ENCODE measurements at regions not wholly inside any gene's neighbourhood (a gene's known extent, or its start where the extent isn't known, plus 50 kb on each side); places are given as distances from the start of the nearest gene placed in this dataset.
A peak's percentile ranks its signal among the peaks of the same experiment; 100 is the strongest.

GRCh38 chr3:18066899-18067582, 324.6 kb upstream of the TBC1D5 start:
- no peak for DNase-seq

GRCh38 chr3:18064586-18064985, 322.2 kb upstream of the TBC1D5 start:
- intact Hi-C loops (cut with DNase I): no loop called here
- DNase-seq: peak in 10 of 42 donors; percentile 2 to 55 (median 20)

More at GRCh38 chr3:18066899-18067582, 324.6 kb upstream of the TBC1D5 start:
- intact Hi-C loops (cut with DNase I): no loop called here

- intact Hi-C loops (cut with DNase I): no loop called here
- no peak for DNase-seq
Measured at GRCh38 chr3:18062657-18063025, 320.2 kb upstream of the TBC1D5 start.

- intact Hi-C loops (cut with DNase I): no loop called here
- no peak for DNase-seq
Measured at GRCh38 chr3:18061737-18062656, 319.6 kb upstream of the TBC1D5 start.

- DNase-seq: no peak
- intact Hi-C loops (cut with DNase I): no loop called here
Measured at GRCh38 chr3:18058666-18059065, 316.2 kb upstream of the TBC1D5 start.

GRCh38 chr3:18057471-18058091, 315.1 kb upstream of the TBC1D5 start:
- intact Hi-C loops (cut with DNase I): no loop called here
- no peak for DNase-seq

- intact Hi-C loops (cut with DNase I): no loop called here
- DNase-seq: no peak
Measured at GRCh38 chr3:18054625-18055024, 312.2 kb upstream of the TBC1D5 start.

- DNase-seq: no peak
- intact Hi-C loops (cut with DNase I): no loop called here
Measured at GRCh38 chr3:18051306-18051705, 308.9 kb upstream of the TBC1D5 start.

- DNase-seq: peak in 3 of 42 donors; percentile 2 to 40 (median 7)
- intact Hi-C loops (cut with DNase I): no loop called here
Measured at GRCh38 chr3:18049096-18049495, 306.7 kb upstream of the TBC1D5 start.

GRCh38 chr3:18047052-18047451, 304.6 kb upstream of the TBC1D5 start:
- DNase-seq: no peak
- intact Hi-C loops (cut with DNase I): no loop called here

- intact Hi-C loops (cut with DNase I): no loop called here
Measured at GRCh38 chr3:18046131-18046915, 303.9 kb upstream of the TBC1D5 start.

GRCh38 chr3:18044971-18045880, 302.8 kb upstream of the TBC1D5 start:
- intact Hi-C loops (cut with DNase I): no loop called here
- no peak for DNase-seq

More at GRCh38 chr3:18046131-18046915, 303.9 kb upstream of the TBC1D5 start:
- DNase-seq: no peak

- intact Hi-C loops (cut with DNase I): no loop called here
- DNase-seq: no peak
Measured at GRCh38 chr3:18044191-18044590, 301.8 kb upstream of the TBC1D5 start.

- intact Hi-C loops (cut with DNase I): no loop called here
- DNase-seq: no peak
Measured at GRCh38 chr3:18036450-18036815, 294.0 kb upstream of the TBC1D5 start.

- no peak for DNase-seq
- intact Hi-C loops (cut with DNase I): no loop called here
Measured at GRCh38 chr3:18035641-18036449, 293.4 kb upstream of the TBC1D5 start.

GRCh38 chr3:18033581-18034108, 291.2 kb upstream of the TBC1D5 start:
- no peak for DNase-seq
- intact Hi-C loops (cut with DNase I): no loop called here

- no peak for DNase-seq
- intact Hi-C loops (cut with DNase I): no loop called here
Measured at GRCh38 chr3:18030371-18030870, 288.0 kb upstream of the TBC1D5 start.

All from head of caudate nucleus (tissue), 42 donors.